GM12878 (cell line): ENCODE measurements at regions not wholly inside any gene's neighbourhood (a gene's known extent, or its start where the extent isn't known, plus 50 kb on each side); places are given as distances from the start of the nearest gene placed in this dataset.

Experiments
- CEBPB ChIP-seq, 2 experiments: fragments of 150-350 bp in 1 of 2; IDR thresholded peaks; 2 replicates each; pipeline ENCODE4 v1.6.1; 2012 to 2014; ENCODE audit warnings: low read depth in 2 of 2, low read length in 2 of 2, borderline replicate concordance in 1 of 2, inconsistent platforms in 1 of 2
- CTCF ChIP-seq, 3 experiments: IDR thresholded peaks in 2 of 3; conservative IDR thresholded peaks in 1 of 3; 2 replicates each; pipeline ENCODE4 v1.5.1; 2011; ENCODE audit warnings: low read depth in 3 of 3, low read length in 3 of 3, mild to moderate bottlenecking in 3 of 3, control low read depth in 2 of 3, moderate library complexity in 2 of 3, inconsistent platforms in 1 of 3, mixed read lengths in 1 of 3; ENCODE audit not compliant: control insufficient read depth in 2 of 3, insufficient read depth in 1 of 3; ENCODE audit errors: extremely low read depth in 1 of 3
- EGR1 ChIP-seq, 2 experiments: IDR thresholded peaks; 1 replicate in 1 of 2; 2 replicates in 1 of 2; pipeline ENCODE4 v1.6.1; 2011 to 2012; ENCODE audit warnings: low read depth in 2 of 2, low read length in 2 of 2, borderline replicate concordance in 1 of 2, mild to moderate bottlenecking in 1 of 2, moderate library complexity in 1 of 2
- ESRRA ChIP-seq: IDR thresholded peaks from 2 replicates; pipeline ENCODE4 v1.6.1; 2012; ENCODE audit warnings: mild to moderate bottlenecking, low read length, improper control_type of control experiment
- EZH2 ChIP-seq: IDR thresholded peaks from 2 replicates; pipeline ENCODE4 v1.6.1; 2012; ENCODE audit warnings: low read depth, mild to moderate bottlenecking, control low read depth, inconsistent platforms, low read length, borderline replicate concordance; ENCODE audit not compliant: control insufficient read depth
- GABPA ChIP-seq: IDR thresholded peaks from 2 replicates; pipeline ENCODE4 v1.6.1; 2014; ENCODE audit warnings: antibody characterized with exemption, low read depth, mild to moderate bottlenecking, inconsistent platforms
- JUND ChIP-seq: IDR thresholded peaks from 2 replicates; pipeline ENCODE4 v1.6.1; 2012; ENCODE audit warnings: low read depth, mild to moderate bottlenecking, low read length, improper control_type of control experiment, moderate library complexity
- MXI1 ChIP-seq: fragments of 150-350 bp; IDR thresholded peaks from 2 replicates; pipeline ENCODE4 v1.6.1; 2011; ENCODE audit warnings: low read depth, mild to moderate bottlenecking, inconsistent platforms, low read length, improper control_type of control experiment
- NRF1 ChIP-seq: conservative IDR thresholded peaks from 2 replicates; pipeline ENCODE4 v1.6.1; 2011; ENCODE audit warnings: mild to moderate bottlenecking, low read depth, low read length, improper control_type of control experiment
- POLR2A ChIP-seq: IDR thresholded peaks from 2 replicates; pipeline ENCODE4 v1.6.1; 2011; ENCODE audit warnings: low read depth, mild to moderate bottlenecking, low read length
- POLR2AphosphoS5 ChIP-seq: IDR thresholded peaks from 2 replicates; pipeline ENCODE4 v1.6.1; 2011; ENCODE audit warnings: mild to moderate bottlenecking, low read length, inconsistent platforms
- RAD21 ChIP-seq: IDR thresholded peaks from 2 replicates; pipeline ENCODE4 v1.6.1; 2011; ENCODE audit warnings: mild to moderate bottlenecking, low read depth, low read length, moderate library complexity; ENCODE audit not compliant: insufficient read depth
- RAD51 ChIP-seq: fragments of 450-650 bp; IDR thresholded peaks from 2 replicates; pipeline ENCODE4 v1.6.1; 2016; ENCODE audit warnings: moderate library complexity, mild to moderate bottlenecking, inconsistent platforms
- TF ChIP-seq, protein P1 (sequence below): IDR thresholded peaks from 2 replicates; pipeline ENCODE4 v1.6.1; 2012; ENCODE audit warnings: low read depth, low read length, improper control_type of control experiment

DNA sequence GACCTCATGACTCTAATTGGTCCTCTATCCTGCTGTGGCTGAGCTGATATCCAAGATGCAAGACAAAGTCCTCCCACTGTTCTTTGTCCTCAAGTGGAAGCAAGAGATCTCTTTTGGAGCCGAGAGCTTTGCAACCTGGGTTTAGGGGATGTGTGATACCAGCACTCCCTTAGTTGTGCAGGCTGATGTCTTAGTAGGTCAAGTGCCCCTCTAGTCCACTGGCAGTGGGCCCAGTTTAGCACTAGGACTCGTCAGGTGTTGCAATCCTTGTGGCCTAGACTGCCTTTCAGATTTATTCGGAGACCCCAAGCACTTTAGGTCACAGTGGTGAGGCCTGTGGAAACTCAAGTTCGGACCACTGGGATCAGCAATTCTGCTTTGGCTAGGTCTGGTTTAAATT is 64.0 kb downstream of the GPRASP3 start:
- TF ChIP-seq RAD51 (no peak), CTCF (IDR thresholded peaks at IDR 0.05 in 2 of 3, conservative IDR thresholded peaks at IDR 0.05 in 1 of 3; ENCODE audit: control insufficient read depth in 2 of 3, extremely low read depth in 1 of 3, insufficient read depth in 1 of 3, low read depth in 3 of 3, low read length in 3 of 3) (no peak), POLR2A (no peak), MXI1 (no peak), RAD21 (no peak), EZH2 (no peak), ESRRA (no peak), EGR1 (IDR thresholded peaks at IDR 0.05; ENCODE audit: borderline replicate concordance in 1 of 2, low read depth in 2 of 2, low read length in 2 of 2) (no peak), JUND (no peak), NRF1 (no peak), CEBPB (IDR thresholded peaks at IDR 0.05; ENCODE audit: borderline replicate concordance in 1 of 2, low read depth in 2 of 2, low read length in 2 of 2) (no peak), GABPA (no peak), POLR2AphosphoS5 (no peak)
- TF ChIP-seq, protein P1, sequence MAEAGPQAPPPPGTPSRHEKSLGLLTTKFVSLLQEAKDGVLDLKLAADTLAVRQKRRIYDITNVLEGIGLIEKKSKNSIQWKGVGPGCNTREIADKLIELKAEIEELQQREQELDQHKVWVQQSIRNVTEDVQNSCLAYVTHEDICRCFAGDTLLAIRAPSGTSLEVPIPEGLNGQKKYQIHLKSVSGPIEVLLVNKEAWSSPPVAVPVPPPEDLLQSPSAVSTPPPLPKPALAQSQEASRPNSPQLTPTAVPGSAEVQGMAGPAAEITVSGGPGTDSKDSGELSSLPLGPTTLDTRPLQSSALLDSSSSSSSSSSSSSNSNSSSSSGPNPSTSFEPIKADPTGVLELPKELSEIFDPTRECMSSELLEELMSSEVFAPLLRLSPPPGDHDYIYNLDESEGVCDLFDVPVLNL: no peak
